ENCODE measurements at regions not wholly inside any gene's neighbourhood (a gene's known extent, or its start where the extent isn't known, plus 50 kb on each side); places are given as distances from the start of the nearest gene placed in this dataset.
"Not testable (repeated sequence)": the region's sequence is repeated elsewhere in the genome, so short reads cannot be mapped to it uniquely, and the experiment has no call there.

- BruUV-seq (replicated peaks) = no TSS peak
- H3K4me1 ChIP-seq = no peaks in the 10 kb centered on the region
- H3K4me1 Mint-ChIP-seq (ENCODE audit: low read depth, unreplicated experiment) = no peaks in the 10 kb centered on the region
- peaks cover 7% of the 10 kb centered on the region for H3K9me3 Mint-ChIP-seq (ENCODE audit: unreplicated experiment)
- no peaks in the 10 kb centered on the region for H3K36me3 ChIP-seq (ENCODE audit: control insufficient read depth, insufficient read depth, low read length)
- H3K27ac Mint-ChIP-seq (ENCODE audit: unreplicated experiment) = no peak overlapping the region
- POLR2A ChIA-PET = no interaction called here
- intact Hi-C loops (cut with micrococcal nuclease; ENCODE audit: unreplicated experiment) = no loop called here
- CTCF ChIA-PET = no interaction called here
- H3K4me3 ChIP-seq (ENCODE audit: low read depth, low read length) = no peak overlapping the region
- peaks cover 8% of the 10 kb centered on the region for H3K27me3 Mint-ChIP-seq (ENCODE audit: insufficient read depth, unreplicated experiment)
- DNase-seq = no peak
- no peak overlapping the region for H3K4me3 Mint-ChIP-seq (ENCODE audit: unreplicated experiment)
- H3K9me3 ChIP-seq = no peaks in the 10 kb centered on the region
- H3K36me3 Mint-ChIP-seq (ENCODE audit: insufficient read depth, unreplicated experiment) = no peaks in the 10 kb centered on the region
- TF ChIP-seq, protein P1, sequence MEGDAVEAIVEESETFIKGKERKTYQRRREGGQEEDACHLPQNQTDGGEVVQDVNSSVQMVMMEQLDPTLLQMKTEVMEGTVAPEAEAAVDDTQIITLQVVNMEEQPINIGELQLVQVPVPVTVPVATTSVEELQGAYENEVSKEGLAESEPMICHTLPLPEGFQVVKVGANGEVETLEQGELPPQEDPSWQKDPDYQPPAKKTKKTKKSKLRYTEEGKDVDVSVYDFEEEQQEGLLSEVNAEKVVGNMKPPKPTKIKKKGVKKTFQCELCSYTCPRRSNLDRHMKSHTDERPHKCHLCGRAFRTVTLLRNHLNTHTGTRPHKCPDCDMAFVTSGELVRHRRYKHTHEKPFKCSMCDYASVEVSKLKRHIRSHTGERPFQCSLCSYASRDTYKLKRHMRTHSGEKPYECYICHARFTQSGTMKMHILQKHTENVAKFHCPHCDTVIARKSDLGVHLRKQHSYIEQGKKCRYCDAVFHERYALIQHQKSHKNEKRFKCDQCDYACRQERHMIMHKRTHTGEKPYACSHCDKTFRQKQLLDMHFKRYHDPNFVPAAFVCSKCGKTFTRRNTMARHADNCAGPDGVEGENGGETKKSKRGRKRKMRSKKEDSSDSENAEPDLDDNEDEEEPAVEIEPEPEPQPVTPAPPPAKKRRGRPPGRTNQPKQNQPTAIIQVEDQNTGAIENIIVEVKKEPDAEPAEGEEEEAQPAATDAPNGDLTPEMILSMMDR (IDR thresholded peaks at IDR 0.05; ENCODE audit: insufficient read depth in 1 of 2, low read depth in 1 of 2, low read length in 1 of 2, severe bottlenecking in 1 of 2, unreplicated experiment in 1 of 2) = no peak
- H3K27me3 ChIP-seq (replicated peaks; ENCODE audit: control insufficient read depth, insufficient read depth, low read length) = no peaks in the 10 kb centered on the region
Measured at GRCh38 chr20:1748777-1749176, 91.2 kb upstream of the SIRPG start.

GRCh38 chr20:1747953-1748577, 90.5 kb upstream of the SIRPG start:
- DNase-seq = no peak
- no TSS peak for BruUV-seq (replicated peaks)
- CTCF ChIA-PET = no interaction called here

DNA sequence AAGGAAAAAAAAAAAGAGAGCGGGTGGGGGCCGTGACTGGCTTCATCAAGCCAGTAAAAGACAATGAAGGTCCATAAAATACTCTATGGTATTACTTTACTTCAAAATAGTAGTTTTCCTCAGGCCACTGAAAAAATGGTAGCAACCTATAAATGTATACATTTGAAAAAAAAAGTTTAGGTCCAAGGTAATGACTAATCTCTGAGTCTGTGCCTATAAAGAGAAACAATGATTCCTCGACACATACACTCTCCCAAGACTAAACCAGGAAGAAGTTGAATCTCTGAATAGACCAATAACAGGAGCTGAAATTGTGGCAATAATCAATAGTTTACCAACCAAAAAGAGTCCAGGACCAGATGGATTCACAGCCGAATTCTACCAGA, 84.5 kb upstream of the SIRPG start:
- H3K27me3 Mint-ChIP-seq (ENCODE audit: insufficient read depth, unreplicated experiment) = peaks cover 11% of the 10 kb centered on the region
- intact Hi-C loops (cut with micrococcal nuclease; ENCODE audit: unreplicated experiment); H3K9me3 Mint-ChIP-seq (ENCODE audit: unreplicated experiment); H3K27me3 ChIP-seq (replicated peaks; ENCODE audit: control insufficient read depth, insufficient read depth, low read length); H3K27ac Mint-ChIP-seq (ENCODE audit: unreplicated experiment); H3K4me3 ChIP-seq (ENCODE audit: low read depth, low read length); H3K4me3 Mint-ChIP-seq (ENCODE audit: unreplicated experiment); H3K36me3 Mint-ChIP-seq (ENCODE audit: insufficient read depth, unreplicated experiment); POLR2A ChIA-PET; H3K4me1 Mint-ChIP-seq (ENCODE audit: low read depth, unreplicated experiment); H3K36me3 ChIP-seq (ENCODE audit: control insufficient read depth, insufficient read depth, low read length); BruUV-seq (replicated peaks); DNase-seq; CTCF ChIA-PET; H3K4me1 ChIP-seq; H3K9me3 ChIP-seq: not testable (repeated sequence)

More at GRCh38 chr20:1747953-1748577, 90.5 kb upstream of the SIRPG start:
- H3K4me3 Mint-ChIP-seq (ENCODE audit: unreplicated experiment) = no peak overlapping the region
- no peak overlapping the region for H3K27ac Mint-ChIP-seq (ENCODE audit: unreplicated experiment)
- Histone ChIP-seq H3K27me3 (replicated peaks; ENCODE audit: control insufficient read depth, insufficient read depth, low read length) (no peaks in the 10 kb centered on the region), H3K36me3 (ENCODE audit: control insufficient read depth, insufficient read depth, low read length) (no peaks in the 10 kb centered on the region), H3K4me1 (no peaks in the 10 kb centered on the region), H3K4me3 (ENCODE audit: low read depth, low read length) (no peak overlapping the region), H3K9me3 (no peaks in the 10 kb centered on the region)
- peaks cover 7% of the 10 kb centered on the region for H3K9me3 Mint-ChIP-seq (ENCODE audit: unreplicated experiment)
- no peaks in the 10 kb centered on the region for H3K36me3 Mint-ChIP-seq (ENCODE audit: insufficient read depth, unreplicated experiment)
- no peaks in the 10 kb centered on the region for H3K4me1 Mint-ChIP-seq (ENCODE audit: low read depth, unreplicated experiment)
- intact Hi-C loops (cut with micrococcal nuclease; ENCODE audit: unreplicated experiment) = no loop called here
- TF ChIP-seq, protein P1 (IDR thresholded peaks at IDR 0.05; ENCODE audit: insufficient read depth in 1 of 2, low read depth in 1 of 2, low read length in 1 of 2, severe bottlenecking in 1 of 2, unreplicated experiment in 1 of 2) = no peak
- peaks cover 8% of the 10 kb centered on the region for H3K27me3 Mint-ChIP-seq (ENCODE audit: insufficient read depth, unreplicated experiment)
- POLR2A ChIA-PET = interaction anchor here (0.6 kb wide), 1 partner anchor 209 kb away, joined by 3 read pairs; no protein-coding TSS in a partner anchor
